Right ventricle myocardium inferior (tissue), 1 donor: ENCODE measurements at regions not wholly inside any gene's neighbourhood (a gene's known extent, or its start where the extent isn't known, plus 50 kb on each side); places are given as distances from the start of the nearest gene placed in this dataset.

Experiments
- ATAC-seq: fragments of 200-7000 bp; cut with Tn5 transposase; one replicate; pipeline ENCODE4 v1.9.1; 2020; ENCODE audit warnings: mild to moderate bottlenecking, moderate library complexity
- DNase-seq: peaks from one replicate; pipeline ENCODE4 v3.0.0; 2021; ENCODE audit errors: missing footprints
- intact Hi-C: fragments of 100-400 bp; cut with DNase I; formaldehyde crosslinking; loops from one replicate; pipeline ENCODE4 v1.11.0; 2022
- donor health status: DM: no; HTN: yes; CAD: no; lungs with severe emphysema.

GRCh38 chr18:46423226-46423805 lies 233.7 kb downstream of the LOXHD1 start:
- DNase-seq (no peak), ATAC-seq (no peak)
- intact Hi-C loops = loop anchor here (10.0 kb wide), 1 partner anchor 139 kb away; no protein-coding TSS in a partner anchor

GRCh38 chr18:46424898-46425297 lies 232.1 kb downstream of the LOXHD1 start:
- intact Hi-C loops = loop anchor here (10.0 kb wide), 1 partner anchor 140 kb away; no protein-coding TSS in a partner anchor
- no peak for DNase-seq
- ATAC-seq = no peak

- ATAC-seq (no peak), DNase-seq (no peak)
- intact Hi-C loops = loop anchor here (10.0 kb wide), 1 partner anchor 141 kb away; no protein-coding TSS in a partner anchor
Observed at GRCh38 chr18:46425511-46425910, 231.5 kb downstream of the LOXHD1 start.

GRCh38 chr18:46426021-46426678 lies 230.9 kb downstream of the LOXHD1 start:
- intact Hi-C loops = loop anchor here (10.0 kb wide), 1 partner anchor 141 kb away; no protein-coding TSS in a partner anchor
- no peak for ATAC-seq
- no peak for DNase-seq

- no peak for DNase-seq
- ATAC-seq = no peak
- intact Hi-C loops = loop anchor here (10.0 kb wide), 1 partner anchor 142 kb away; no protein-coding TSS in a partner anchor
Observed at GRCh38 chr18:46426679-46427047, 230.4 kb downstream of the LOXHD1 start.
